OCI-LY3 (cell line): ENCODE measurements at regions not wholly inside any gene's neighbourhood (a gene's known extent, or its start where the extent isn't known, plus 50 kb on each side); places are given as distances from the start of the nearest gene placed in this dataset.

Experiments used
- EZH2phosphoT487 ChIP-seq: fragments of 200-600 bp; shearing (Covaris generic); IDR thresholded peaks from 2 replicates; pipeline ENCODE4 v1.6.1; 2018; ENCODE audit warnings: antibody characterized with exemption, mixed run types, low read depth
- TF ChIP-seq, protein P1 (sequence below): fragments of 200-600, 300-600 bp; sonication (generic); IDR thresholded peaks from 2 replicates; pipeline ENCODE4 v1.5.1; 2014; ENCODE audit warnings: antibody characterized with exemption, low read length, low read depth

GRCh38 chr3:194985031-194985578 is 285.9 kb downstream of the XXYLT1 start:
- TF ChIP-seq, protein P1, sequence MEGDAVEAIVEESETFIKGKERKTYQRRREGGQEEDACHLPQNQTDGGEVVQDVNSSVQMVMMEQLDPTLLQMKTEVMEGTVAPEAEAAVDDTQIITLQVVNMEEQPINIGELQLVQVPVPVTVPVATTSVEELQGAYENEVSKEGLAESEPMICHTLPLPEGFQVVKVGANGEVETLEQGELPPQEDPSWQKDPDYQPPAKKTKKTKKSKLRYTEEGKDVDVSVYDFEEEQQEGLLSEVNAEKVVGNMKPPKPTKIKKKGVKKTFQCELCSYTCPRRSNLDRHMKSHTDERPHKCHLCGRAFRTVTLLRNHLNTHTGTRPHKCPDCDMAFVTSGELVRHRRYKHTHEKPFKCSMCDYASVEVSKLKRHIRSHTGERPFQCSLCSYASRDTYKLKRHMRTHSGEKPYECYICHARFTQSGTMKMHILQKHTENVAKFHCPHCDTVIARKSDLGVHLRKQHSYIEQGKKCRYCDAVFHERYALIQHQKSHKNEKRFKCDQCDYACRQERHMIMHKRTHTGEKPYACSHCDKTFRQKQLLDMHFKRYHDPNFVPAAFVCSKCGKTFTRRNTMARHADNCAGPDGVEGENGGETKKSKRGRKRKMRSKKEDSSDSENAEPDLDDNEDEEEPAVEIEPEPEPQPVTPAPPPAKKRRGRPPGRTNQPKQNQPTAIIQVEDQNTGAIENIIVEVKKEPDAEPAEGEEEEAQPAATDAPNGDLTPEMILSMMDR = no peak
- no peak for TF ChIP-seq EZH2phosphoT487
